SU-DHL-6 (cell line): ENCODE measurements at regions not wholly inside any gene's neighbourhood (a gene's known extent, or its start where the extent isn't known, plus 50 kb on each side); places are given as distances from the start of the nearest gene placed in this dataset.

Experiments used
- CTCF ChIP-seq: fragments of 200-600 bp; sonication (generic); IDR thresholded peaks from one replicate; pipeline ENCODE4 v1.5.1; 2017; ENCODE audit warnings: antibody characterized with exemption, mild to moderate bottlenecking, low read length, moderate library complexity; ENCODE audit not compliant: insufficient read depth, poor library complexity, severe bottlenecking
- EZH2phosphoT487 ChIP-seq: fragments of 200-600 bp; sonication (generic), shearing (Covaris generic); conservative IDR thresholded peaks from 2 replicates; pipeline ENCODE4 v1.6.1; 2018; ENCODE audit warnings: mild to moderate bottlenecking, antibody characterized with exemption, low read length, moderate library complexity, mixed read lengths

GRCh38 chr5:29039994-29040393, 2001.6 kb upstream of the CDH9 start:
- no peak for TF ChIP-seq CTCF
- TF ChIP-seq EZH2phosphoT487: no peak
